WERI-Rb-1 (cell line): ENCODE measurements at regions not wholly inside any gene's neighbourhood (a gene's known extent, or its start where the extent isn't known, plus 50 kb on each side); places are given as distances from the start of the nearest gene placed in this dataset.
"Not testable (repeated sequence)": the region's sequence is repeated elsewhere in the genome, so short reads cannot be mapped to it uniquely, and the experiment has no call there.

Experiments
- DNase-seq: peaks from one replicate; pipeline ENCODE4 v3.0.0-alpha.2; 2020
- H3K27ac ChIP-seq: fragments of 250-450 bp; sonication (Bioruptor Pico); 2 replicates; pipeline ENCODE4 v1.5.1; 2020; ENCODE audit warnings: mild to moderate bottlenecking, moderate library complexity
- H3K27me3 ChIP-seq: fragments of 250-450 bp; sonication (Bioruptor Pico); 2 replicates; pipeline ENCODE4 v1.5.1; 2021; ENCODE audit warnings: mild to moderate bottlenecking, low read depth, moderate library complexity; ENCODE audit not compliant: insufficient read depth, severe bottlenecking
- H3K36me3 ChIP-seq: fragments of 250-450 bp; sonication (Bioruptor Pico); 2 replicates; pipeline ENCODE4 v1.5.1; 2020; ENCODE audit warnings: mild to moderate bottlenecking, moderate library complexity
- H3K4me3 ChIP-seq: 2 replicates; pipeline ENCODE4 v1.5.1; 2011; ENCODE audit warnings: low read depth, mild to moderate bottlenecking, control low read depth, low read length
- H3K9me3 ChIP-seq: fragments of 250-450 bp; sonication (Bioruptor Pico); 2 replicates; pipeline ENCODE4 v1.5.1; 2021; ENCODE audit warnings: mild to moderate bottlenecking, moderate library complexity; ENCODE audit not compliant: severe bottlenecking
- CTCF ChIP-seq: IDR thresholded peaks from 2 replicates; pipeline ENCODE4 v1.5.1; 2011; ENCODE audit warnings: low read depth, mild to moderate bottlenecking, control low read depth, inconsistent platforms, low read length

GRCh38 chr7:142437741-142438140 lies 179.9 kb upstream of the PRSS58 start:
- H3K36me3 ChIP-seq = no peaks in the 10 kb centered on the region
- H3K27ac ChIP-seq = no peak overlapping the region
- no peaks in the 10 kb centered on the region for H3K27me3 ChIP-seq
- no peaks in the 10 kb centered on the region for H3K9me3 ChIP-seq
- TF ChIP-seq CTCF = no peak
- no peak for DNase-seq
- no peak overlapping the region for H3K4me3 ChIP-seq

- no peak overlapping the region for H3K27ac ChIP-seq
- H3K36me3 ChIP-seq = no peaks in the 10 kb centered on the region
- no peak for TF ChIP-seq CTCF
- no peaks in the 10 kb centered on the region for H3K27me3 ChIP-seq
- no peaks in the 10 kb centered on the region for H3K9me3 ChIP-seq
- DNase-seq = no peak
- H3K4me3 ChIP-seq = no peak overlapping the region
Measured at GRCh38 chr7:142436601-142437000, 178.7 kb upstream of the PRSS58 start.

- DNase-seq, H3K27ac ChIP-seq, H3K36me3 ChIP-seq, H3K9me3 ChIP-seq, H3K4me3 ChIP-seq, H3K27me3 ChIP-seq: not testable (repeated sequence)
Measured at GRCh38 chr7:142435606-142436005, 177.7 kb upstream of the PRSS58 start.

GRCh38 chr7:142434666-142435167 lies 176.9 kb upstream of the PRSS58 start:
- H3K36me3 ChIP-seq = no peaks in the 10 kb centered on the region
- H3K9me3 ChIP-seq = no peaks in the 10 kb centered on the region
- H3K27me3 ChIP-seq = no peaks in the 10 kb centered on the region
- no peak overlapping the region for H3K27ac ChIP-seq
- no peak for TF ChIP-seq CTCF
- no peak for DNase-seq
- H3K4me3 ChIP-seq = no peak overlapping the region

- not testable (repeated sequence) for H3K36me3 ChIP-seq, H3K4me3 ChIP-seq, DNase-seq, H3K27ac ChIP-seq, H3K27me3 ChIP-seq, H3K9me3 ChIP-seq
Measured at GRCh38 chr7:142434133-142434532, 176.3 kb upstream of the PRSS58 start.

- no peak for TF ChIP-seq CTCF
- Histone ChIP-seq H3K27ac (no peak overlapping the region), H3K4me3 (no peak overlapping the region), H3K36me3 (no peaks in the 10 kb centered on the region), H3K27me3 (no peaks in the 10 kb centered on the region), H3K9me3 (no peaks in the 10 kb centered on the region)
- DNase-seq = no peak
Measured at GRCh38 chr7:142432377-142432776, 174.5 kb upstream of the PRSS58 start.

GRCh38 chr7:142431491-142431890 lies 173.6 kb upstream of the PRSS58 start:
- H3K9me3 ChIP-seq = no peaks in the 10 kb centered on the region
- no peak for DNase-seq
- H3K4me3 ChIP-seq = no peak overlapping the region
- TF ChIP-seq CTCF = no peak
- no peak overlapping the region for H3K27ac ChIP-seq
- no peaks in the 10 kb centered on the region for H3K27me3 ChIP-seq
- no peaks in the 10 kb centered on the region for H3K36me3 ChIP-seq
